Muscle of leg (tissue), 3 donors: ENCODE measurements at regions not wholly inside any gene's neighbourhood (a gene's known extent, or its start where the extent isn't known, plus 50 kb on each side); places are given as distances from the start of the nearest gene placed in this dataset.
"Not testable (repeated sequence)": the region's sequence is repeated elsewhere in the genome, so short reads cannot be mapped to it uniquely, and the experiment has no call there.

ENCODE experiments used
- DNase-seq: peaks from one replicate; pipeline ENCODE4 v3.0.0; 2013
- H3K27ac ChIP-seq: one replicate; pipeline ENCODE4 v1.5.1; 2013; ENCODE audit warnings: mild to moderate bottlenecking, low read length, control low read depth
- H3K27me3 ChIP-seq: one replicate; pipeline ENCODE4 v1.6.1; 2013; ENCODE audit warnings: low read length; ENCODE audit not compliant: control insufficient read depth, insufficient read depth
- H3K36me3 ChIP-seq: one replicate; pipeline ENCODE4 v1.6.1; 2013; ENCODE audit warnings: low read length; ENCODE audit not compliant: control insufficient read depth, insufficient read depth
- H3K4me1 ChIP-seq: one replicate; pipeline ENCODE4 v1.6.1; 2013; ENCODE audit warnings: low read length; ENCODE audit not compliant: control insufficient read depth, insufficient read depth
- H3K4me3 ChIP-seq: one replicate; pipeline ENCODE4 v1.5.1; 2013; ENCODE audit warnings: low read length, control low read depth
- H3K9me3 ChIP-seq: replicated peaks from 2 replicates; pipeline ENCODE4 v1.6.1; 2013; ENCODE audit warnings: low read depth, low read length; ENCODE audit not compliant: control insufficient read depth
- WGBS: methylation state at CpG from one replicate; pipeline ENCODE4 v1.1.5; 2013; ENCODE audit warnings: missing lambda C conversion rate; ENCODE audit not compliant: insufficient coverage; 5-methylcytosine and 5-hydroxymethylcytosine counted together

DNA sequence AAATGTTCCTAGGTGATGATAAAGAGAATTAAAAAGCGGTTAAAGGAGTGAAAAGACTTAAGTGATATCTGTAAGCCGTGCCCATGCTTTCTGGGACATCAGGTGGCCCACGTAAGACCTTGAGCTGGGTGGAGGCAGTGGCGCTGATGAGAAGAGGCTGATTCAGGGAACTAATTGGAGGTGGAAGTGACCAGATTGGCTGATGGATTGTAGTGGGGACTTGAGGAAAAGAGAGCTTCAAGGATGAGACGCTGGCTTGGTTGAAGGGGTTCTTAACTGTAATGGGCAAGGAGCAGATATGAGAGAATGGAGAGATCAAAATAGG is 69.1 kb upstream of the EP300 start:
- WGBS = 83% methylated on average over 5 of the region's 5 CpGs
- DNase-seq = no peak
- Histone ChIP-seq H3K9me3 (no peaks in the 10 kb centered on the region), H3K36me3 (no peaks in the 10 kb centered on the region), H3K4me3 (no peak overlapping the region), H3K27ac (peak overlapping the region; percentile 85), H3K27me3 (no peaks in the 10 kb centered on the region), H3K4me1 (peaks cover 12% of the 10 kb centered on the region)

DNA sequence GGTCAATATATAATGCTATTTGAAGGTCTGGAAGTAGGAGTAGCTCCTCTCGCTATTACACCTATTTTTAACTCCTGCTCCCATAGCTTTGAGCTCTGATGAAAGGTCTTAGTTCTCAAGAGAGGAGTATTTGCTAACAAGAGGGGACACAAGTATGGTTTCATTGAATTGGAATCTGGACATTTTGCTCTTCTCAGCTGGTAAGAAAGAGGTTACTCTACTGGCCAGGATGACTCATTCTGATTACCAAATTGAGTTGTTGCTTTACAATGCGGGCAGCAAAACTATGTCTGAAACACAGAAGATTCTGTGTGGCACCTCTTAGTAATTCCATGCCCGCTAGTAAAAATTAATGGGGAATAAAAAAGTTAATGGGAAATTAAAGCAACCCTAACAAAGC is 63.6 kb upstream of the EP300 start:
- no peak overlapping the region for H3K27ac ChIP-seq
- H3K36me3 ChIP-seq = no peaks in the 10 kb centered on the region
- no peak for DNase-seq
- H3K9me3 ChIP-seq = no peaks in the 10 kb centered on the region
- H3K4me1 ChIP-seq = no peaks in the 10 kb centered on the region
- H3K4me3 ChIP-seq = no peak overlapping the region
- no peaks in the 10 kb centered on the region for H3K27me3 ChIP-seq
- WGBS = 100% methylated on average over 2 of the region's 3 CpGs

DNA sequence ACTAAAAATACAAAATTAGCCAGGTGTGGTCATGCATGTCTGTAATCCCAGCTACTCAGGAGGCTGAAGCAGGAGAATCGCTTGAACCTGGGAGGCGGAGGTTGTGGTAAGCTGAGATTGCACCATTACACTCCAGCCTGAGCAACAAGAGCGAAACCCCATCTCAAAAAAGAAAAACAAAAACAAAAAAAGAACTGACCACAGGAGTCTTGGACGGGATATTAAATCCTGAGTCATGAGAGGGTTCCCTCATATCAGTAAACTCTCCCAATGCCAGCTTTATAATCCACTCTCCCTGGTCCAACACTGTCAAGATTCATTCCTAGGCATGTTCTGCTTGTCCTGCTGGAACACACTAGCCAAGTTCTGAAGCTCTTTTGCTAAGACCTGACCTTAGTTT is 61.5 kb upstream of the EP300 start:
- DNase-seq = no peak
- H3K4me1 ChIP-seq = no peaks in the 10 kb centered on the region
- H3K36me3 ChIP-seq = no peaks in the 10 kb centered on the region
- H3K4me3 ChIP-seq = no peak overlapping the region
- WGBS = 67% methylated on average over 1 of the region's 4 CpGs
- H3K27me3 ChIP-seq = no peaks in the 10 kb centered on the region
- no peak overlapping the region for H3K27ac ChIP-seq
- H3K9me3 ChIP-seq = no peaks in the 10 kb centered on the region

DNA sequence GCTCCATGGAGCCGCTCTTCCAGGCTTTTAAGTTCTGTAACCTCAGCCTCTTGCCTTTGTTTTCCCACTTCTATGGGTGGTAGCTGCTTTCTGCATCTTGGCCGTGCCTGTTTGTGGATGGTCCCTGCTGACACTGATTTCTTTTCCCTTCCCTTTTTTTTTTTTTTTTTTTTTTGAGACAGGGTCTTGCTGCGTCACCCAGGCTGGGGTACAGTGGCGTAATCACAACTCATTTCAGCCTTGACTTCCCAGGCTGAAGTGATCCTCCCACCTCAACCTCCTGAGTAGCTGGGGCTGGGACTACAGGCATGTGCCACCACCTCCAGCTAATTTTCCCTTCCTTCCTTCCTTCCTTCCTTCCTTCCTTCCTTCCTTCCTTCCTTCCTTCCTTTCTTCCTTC is 57.7 kb upstream of the EP300 start:
- no peaks in the 10 kb centered on the region for H3K4me1 ChIP-seq
- H3K4me3 ChIP-seq = no peak overlapping the region
- no peaks in the 10 kb centered on the region for H3K36me3 ChIP-seq
- H3K9me3 ChIP-seq = no peaks in the 10 kb centered on the region
- WGBS = 94% methylated on average over 2 of the region's 4 CpGs
- DNase-seq = no peak
- no peak overlapping the region for H3K27ac ChIP-seq
- H3K27me3 ChIP-seq = no peaks in the 10 kb centered on the region

DNA sequence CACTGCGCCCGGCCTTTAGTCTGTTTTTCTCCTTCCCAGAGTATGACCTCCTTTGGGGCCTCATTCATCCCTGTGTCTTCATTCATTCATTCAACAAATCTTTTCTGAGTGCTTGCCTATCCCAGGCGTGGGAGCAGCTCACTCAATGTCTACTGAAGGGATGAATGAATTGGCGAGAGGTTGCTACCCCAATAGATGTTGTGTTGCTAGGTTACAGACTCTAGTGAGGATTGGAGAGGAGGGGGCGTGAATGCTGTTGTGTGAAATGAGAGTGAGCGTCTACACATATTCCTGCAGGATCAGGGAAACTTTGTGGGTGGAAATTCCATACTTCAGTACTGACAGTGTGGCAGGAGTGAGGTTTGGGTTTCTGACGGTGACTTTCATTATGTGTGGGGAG is 55.5 kb upstream of the EP300 start:
- H3K36me3 ChIP-seq = no peaks in the 10 kb centered on the region
- H3K27me3 ChIP-seq = no peaks in the 10 kb centered on the region
- H3K4me1 ChIP-seq = no peaks in the 10 kb centered on the region
- H3K27ac ChIP-seq = no peak overlapping the region
- no peaks in the 10 kb centered on the region for H3K9me3 ChIP-seq
- 50% methylated on average over 4 of the region's 7 CpGs for WGBS
- DNase-seq = no peak
- H3K4me3 ChIP-seq = no peak overlapping the region

DNA sequence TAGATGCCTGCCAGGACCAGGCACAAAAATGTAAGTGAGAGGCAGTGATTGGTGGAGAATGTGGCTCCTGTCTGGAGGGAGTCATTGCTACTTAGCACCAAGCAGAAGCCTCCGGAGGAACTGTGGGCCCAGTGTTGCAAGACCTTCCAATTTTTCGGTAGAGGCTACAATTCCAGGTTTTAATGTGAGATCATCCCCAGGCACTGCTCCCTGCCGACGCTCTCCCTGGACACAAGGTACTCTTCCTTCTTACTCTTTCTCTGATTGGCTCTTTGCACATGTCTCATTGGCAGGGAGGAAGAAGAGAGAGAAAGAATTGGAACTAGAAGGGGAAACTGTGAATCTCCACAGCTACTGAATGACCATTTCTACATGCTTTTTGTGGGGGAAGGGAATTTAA is 53.7 kb upstream of the EP300 start:
- Histone ChIP-seq H3K9me3 (no peaks in the 10 kb centered on the region), H3K27me3 (no peaks in the 10 kb centered on the region), H3K27ac (no peak overlapping the region), H3K4me1 (no peaks in the 10 kb centered on the region), H3K36me3 (no peaks in the 10 kb centered on the region), H3K4me3 (no peak overlapping the region)
- DNase-seq = peak; percentile 56
- no CpG with 5 or more reads among the region's 4 CpGs for WGBS

DNA sequence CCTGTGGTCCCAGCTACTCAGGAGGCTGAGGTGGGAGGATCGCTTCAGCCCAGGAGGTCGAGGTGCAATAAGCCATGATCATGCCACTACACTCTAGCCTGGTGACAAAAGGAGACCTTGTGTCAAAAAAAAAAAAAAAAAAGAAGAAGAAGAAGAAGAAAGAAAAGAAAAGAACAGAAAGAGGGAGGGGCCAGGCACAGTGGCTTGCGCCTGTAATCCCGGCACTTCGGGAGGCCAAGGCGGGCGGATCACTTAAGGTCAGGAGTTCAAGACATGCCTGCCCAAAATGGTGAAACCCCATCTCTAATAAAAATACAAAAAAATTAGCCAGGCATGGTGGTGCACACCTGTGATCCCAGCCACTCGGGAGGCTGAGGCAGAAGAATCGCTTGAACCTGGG is 52.8 kb upstream of the EP300 start:
- not testable (repeated sequence) for DNase-seq, H3K4me1 ChIP-seq, H3K27me3 ChIP-seq, H3K4me3 ChIP-seq, H3K36me3 ChIP-seq, H3K27ac ChIP-seq, H3K9me3 ChIP-seq
- WGBS = 98% methylated on average over 7 of the region's 9 CpGs

DNA sequence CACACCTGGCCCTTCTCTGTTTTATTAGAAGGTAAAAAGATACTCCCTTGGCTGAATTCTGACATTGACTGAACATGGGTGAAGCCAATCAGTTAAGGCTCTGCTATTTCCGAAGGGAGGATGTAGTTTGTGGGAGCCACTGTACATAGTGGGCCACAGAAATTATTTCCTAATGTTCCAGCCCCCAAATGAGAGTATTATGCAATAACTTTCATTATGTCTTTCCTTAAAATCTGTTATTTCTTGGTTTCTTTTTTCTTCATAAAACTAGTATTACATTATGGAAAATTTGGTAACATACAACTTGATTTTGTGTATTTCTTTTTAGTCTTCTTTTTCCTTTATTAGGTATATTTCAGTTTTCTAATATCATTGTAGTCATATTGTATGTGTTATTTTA is 51.9 kb upstream of the EP300 start:
- DNase-seq = no peak
- H3K27me3 ChIP-seq = no peaks in the 10 kb centered on the region
- no peaks in the 10 kb centered on the region for H3K9me3 ChIP-seq
- H3K4me3 ChIP-seq = no peak overlapping the region
- H3K4me1 ChIP-seq = no peaks in the 10 kb centered on the region
- H3K27ac ChIP-seq = no peak overlapping the region
- WGBS = no CpG with 5 or more reads among the region's 1 CpG
- H3K36me3 ChIP-seq = no peaks in the 10 kb centered on the region

DNA sequence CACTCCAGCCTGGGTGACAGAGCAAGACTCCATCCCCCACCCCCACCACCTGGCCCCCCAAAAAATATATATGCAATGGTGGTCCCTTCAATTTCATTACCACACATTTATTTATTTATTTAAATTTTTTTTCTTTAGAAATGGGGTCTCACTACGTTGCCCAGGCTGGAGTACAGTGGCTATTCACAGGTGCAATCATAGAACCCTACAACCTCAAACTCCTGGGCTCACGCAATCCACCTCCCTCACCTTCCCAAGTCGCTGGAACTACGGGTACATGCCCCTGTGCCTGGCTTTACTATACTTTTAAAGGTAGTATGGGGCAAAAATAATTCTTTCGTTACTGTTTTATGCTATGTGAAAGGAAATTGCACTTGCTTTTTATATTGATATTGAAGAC is 50.9 kb upstream of the EP300 start:
- H3K9me3 ChIP-seq = no peaks in the 10 kb centered on the region
- no peaks in the 10 kb centered on the region for H3K4me1 ChIP-seq
- no peaks in the 10 kb centered on the region for H3K36me3 ChIP-seq
- WGBS = no CpG with 5 or more reads among the region's 5 CpGs
- H3K4me3 ChIP-seq = no peak overlapping the region
- no peak overlapping the region for H3K27ac ChIP-seq
- no peak for DNase-seq
- H3K27me3 ChIP-seq = no peaks in the 10 kb centered on the region
